Astrocyte of the cerebellum (primary cell): ENCODE measurements at regions not wholly inside any gene's neighbourhood (a gene's known extent, or its start where the extent isn't known, plus 50 kb on each side); places are given as distances from the start of the nearest gene placed in this dataset.

ENCODE experiments used
- DNase-seq: peaks from one replicate; pipeline ENCODE4 v3.0.0-alpha.2; 2011; ENCODE audit warnings: low read depth
- H3K4me3 ChIP-seq: 2 replicates; pipeline ENCODE4 v1.5.1; 2011; ENCODE audit warnings: mild to moderate bottlenecking, low read depth, low read length, moderate library complexity
- in situ Hi-C: cut with HindIII; loops from 2 replicates; pipeline ENCODE4 v1.10.0; 2017; ENCODE audit warnings: low sequenced_read_pairs
- TF ChIP-seq, protein P1 (sequence below): IDR thresholded peaks from 2 replicates; pipeline ENCODE4 v1.5.1; 2012; ENCODE audit warnings: low read length, low read depth, moderate library complexity, mild to moderate bottlenecking; ENCODE audit errors: missing control alignments

DNA sequence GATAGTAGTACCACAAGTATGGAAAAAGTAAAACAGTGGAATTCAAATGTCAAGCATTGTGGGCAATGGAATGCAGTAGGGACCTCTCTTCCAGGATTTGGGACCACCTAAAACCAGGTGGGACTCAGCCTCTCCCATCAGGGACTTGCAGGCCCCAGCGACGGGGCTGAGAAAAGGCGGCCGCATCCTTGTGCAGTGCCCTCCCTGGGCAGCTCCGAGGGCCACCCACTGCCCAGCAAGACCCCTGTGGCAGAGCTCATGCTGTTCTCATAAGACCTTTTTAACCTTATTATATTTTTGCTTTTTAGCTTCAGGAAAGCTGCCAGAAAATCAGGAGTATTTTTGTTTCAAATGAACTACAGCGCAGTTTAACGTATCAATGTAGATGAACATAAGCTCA lies 142.6 kb upstream of the RPS6KA2 start:
- in situ Hi-C loops: no loop called here
- TF ChIP-seq, protein P1, sequence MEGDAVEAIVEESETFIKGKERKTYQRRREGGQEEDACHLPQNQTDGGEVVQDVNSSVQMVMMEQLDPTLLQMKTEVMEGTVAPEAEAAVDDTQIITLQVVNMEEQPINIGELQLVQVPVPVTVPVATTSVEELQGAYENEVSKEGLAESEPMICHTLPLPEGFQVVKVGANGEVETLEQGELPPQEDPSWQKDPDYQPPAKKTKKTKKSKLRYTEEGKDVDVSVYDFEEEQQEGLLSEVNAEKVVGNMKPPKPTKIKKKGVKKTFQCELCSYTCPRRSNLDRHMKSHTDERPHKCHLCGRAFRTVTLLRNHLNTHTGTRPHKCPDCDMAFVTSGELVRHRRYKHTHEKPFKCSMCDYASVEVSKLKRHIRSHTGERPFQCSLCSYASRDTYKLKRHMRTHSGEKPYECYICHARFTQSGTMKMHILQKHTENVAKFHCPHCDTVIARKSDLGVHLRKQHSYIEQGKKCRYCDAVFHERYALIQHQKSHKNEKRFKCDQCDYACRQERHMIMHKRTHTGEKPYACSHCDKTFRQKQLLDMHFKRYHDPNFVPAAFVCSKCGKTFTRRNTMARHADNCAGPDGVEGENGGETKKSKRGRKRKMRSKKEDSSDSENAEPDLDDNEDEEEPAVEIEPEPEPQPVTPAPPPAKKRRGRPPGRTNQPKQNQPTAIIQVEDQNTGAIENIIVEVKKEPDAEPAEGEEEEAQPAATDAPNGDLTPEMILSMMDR: no peak
- no peak overlapping the region for H3K4me3 ChIP-seq
- DNase-seq: no peak

GRCh38 chr6:166768761-166769160 lies 141.7 kb upstream of the RPS6KA2 start:
- in situ Hi-C loops: no loop called here
- H3K4me3 ChIP-seq: no peak overlapping the region
- DNase-seq: no peak
- TF ChIP-seq, protein P1: no peak

- in situ Hi-C loops: no loop called here
- TF ChIP-seq, protein P1: no peak
- H3K4me3 ChIP-seq: no peak overlapping the region
- DNase-seq: no peak
Measured at GRCh38 chr6:166767230-166767629, 140.2 kb upstream of the RPS6KA2 start.

- no peak overlapping the region for H3K4me3 ChIP-seq
- no peak for DNase-seq
- TF ChIP-seq, protein P1: no peak
- in situ Hi-C loops: no loop called here
Measured at GRCh38 chr6:166766769-166767168, 139.7 kb upstream of the RPS6KA2 start.

GRCh38 chr6:166765234-166765541 lies 138.1 kb upstream of the RPS6KA2 start:
- in situ Hi-C loops: no loop called here
- TF ChIP-seq, protein P1: no peak
- DNase-seq: no peak
- H3K4me3 ChIP-seq: no peak overlapping the region

DNA sequence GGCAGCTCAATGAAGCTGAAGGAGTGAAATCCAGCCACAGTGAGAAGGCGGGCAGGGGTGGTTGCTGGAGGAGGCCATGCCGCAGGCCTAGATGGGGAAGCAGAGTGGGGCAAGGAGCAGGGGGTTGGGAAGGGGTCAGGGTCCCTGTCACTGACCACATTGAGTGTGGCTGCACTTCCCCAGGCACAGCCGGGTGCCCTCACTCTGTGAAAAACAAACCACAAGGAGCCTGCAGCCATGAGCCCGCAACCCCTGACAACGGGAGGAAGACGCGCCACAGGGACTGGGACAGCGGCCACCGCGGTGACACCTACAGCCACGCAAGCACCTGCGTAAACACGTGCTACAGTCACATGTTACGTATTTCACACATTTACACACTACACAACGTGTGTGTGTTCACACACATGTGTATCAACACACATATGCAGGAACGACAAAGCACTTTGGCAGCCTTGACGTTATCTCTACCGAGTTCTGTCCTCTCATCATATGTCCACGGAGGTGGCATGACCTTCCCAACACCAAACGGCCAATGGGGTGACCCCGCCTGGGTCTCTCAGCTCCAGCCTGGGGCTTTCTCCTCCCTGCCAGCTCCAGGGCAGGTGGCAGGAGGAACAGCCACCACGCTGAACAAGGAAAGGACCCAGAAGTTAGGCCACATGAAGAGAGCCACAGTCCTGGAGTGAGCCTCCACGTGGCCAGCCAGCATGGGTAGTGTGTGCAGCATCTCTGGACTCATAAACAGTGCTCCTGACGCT lies 137.6 kb upstream of the RPS6KA2 start:
- H3K4me3 ChIP-seq: no peak overlapping the region
- DNase-seq: no peak
- TF ChIP-seq, protein P1: no peak
- in situ Hi-C loops: no loop called here
